ENCODE measurements at regions not wholly inside any gene's neighbourhood (a gene's known extent, or its start where the extent isn't known, plus 50 kb on each side); places are given as distances from the start of the nearest gene placed in this dataset.
A peak's percentile ranks its signal among the peaks of the same experiment; 100 is the strongest.
"Not testable (repeated sequence)": the region's sequence is repeated elsewhere in the genome, so short reads cannot be mapped to it uniquely, and the experiment has no call there.

- H3K4me3 ChIP-seq; H3K36me3 ChIP-seq; FAIRE-seq; ATAC-seq; H3K27ac ChIP-seq; H3K4me1 ChIP-seq; DNase-seq; H3K27me3 ChIP-seq; intact Hi-C loops (cut with DNase I); H3K9me3 ChIP-seq: not testable (repeated sequence)
Observed at GRCh38 chr7:76862241-76862640, 169.9 kb downstream of the SPDYE17 start.

DNA sequence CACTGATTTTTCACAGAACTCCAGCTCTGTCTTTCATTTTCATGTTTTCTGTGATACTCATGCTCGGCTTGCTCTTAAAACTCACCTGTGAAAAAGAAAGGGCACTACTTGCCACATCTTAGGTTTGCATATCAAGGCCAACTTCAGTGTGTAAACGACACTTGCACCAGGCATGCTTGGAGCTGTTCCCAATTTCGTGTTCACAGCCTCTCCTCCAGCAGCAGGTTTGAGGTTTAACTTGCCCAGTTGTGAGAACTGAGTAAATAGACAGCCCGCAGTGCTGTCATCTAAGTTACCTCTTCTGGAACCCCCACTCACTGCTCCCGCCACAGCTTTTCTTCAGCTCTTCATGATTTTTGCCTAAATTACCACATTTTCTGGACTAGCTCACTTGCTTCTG, 172.2 kb downstream of the SPDYE17 start:
- H3K9me3 ChIP-seq; H3K4me3 ChIP-seq; H3K27me3 ChIP-seq; FAIRE-seq; DNase-seq; H3K27ac ChIP-seq; intact Hi-C loops (cut with DNase I); H3K4me1 ChIP-seq; H3K36me3 ChIP-seq: not testable (repeated sequence)
- peak in 2 of 4 donors; percentile 54 to 60 for ATAC-seq
- WGBS, 2 donors, result 17 to 30% methylated on average over 3 to 5 of the region's 5 CpGs

- H3K9me3 ChIP-seq; H3K4me3 ChIP-seq; H3K27ac ChIP-seq; H3K36me3 ChIP-seq; H3K4me1 ChIP-seq; ATAC-seq; DNase-seq; FAIRE-seq; H3K27me3 ChIP-seq; intact Hi-C loops (cut with DNase I): not testable (repeated sequence)
Observed at GRCh38 chr7:76854631-76855030, 177.5 kb downstream of the SPDYE17 start.

GRCh38 chr7:76852787-76853584, 179.2 kb downstream of the SPDYE17 start:
- ATAC-seq; H3K27ac ChIP-seq; H3K36me3 ChIP-seq; DNase-seq; H3K4me3 ChIP-seq; H3K27me3 ChIP-seq; H3K9me3 ChIP-seq; intact Hi-C loops (cut with DNase I); H3K4me1 ChIP-seq: not testable (repeated sequence)
- 75 to 89% methylated on average over 6 of the region's 6 CpGs for WGBS, 2 donors
- peak; percentile 41 for FAIRE-seq

- H3K4me3 ChIP-seq; H3K27ac ChIP-seq; H3K4me1 ChIP-seq; H3K9me3 ChIP-seq; DNase-seq; H3K36me3 ChIP-seq; intact Hi-C loops (cut with DNase I); H3K27me3 ChIP-seq; ATAC-seq; FAIRE-seq: not testable (repeated sequence)
- 67% methylated on average over 1 of the region's 1 CpG; no CpG with 5 or more reads in 1 of the 2 donors for WGBS, 2 donors
Observed at GRCh38 chr7:76852362-76852761, 179.8 kb downstream of the SPDYE17 start.

DNA sequence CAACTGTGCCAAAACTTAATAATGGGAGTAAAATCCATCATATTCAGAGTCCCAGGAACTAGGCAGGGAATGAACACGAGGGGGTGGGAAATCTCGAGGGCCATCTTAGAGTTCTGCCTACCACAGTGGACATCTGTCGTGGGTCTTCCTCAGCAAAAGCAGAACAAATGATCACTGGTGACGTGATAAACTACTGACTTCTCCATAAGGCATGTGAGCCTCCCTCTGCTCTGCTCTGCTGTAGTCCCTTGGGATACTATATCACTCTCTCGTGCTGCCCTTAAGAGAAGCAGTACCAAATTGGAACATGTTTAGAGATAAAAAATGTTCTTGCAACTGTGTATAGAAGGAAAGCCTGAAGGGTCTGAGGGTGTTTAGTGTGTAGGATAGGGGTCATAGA, 180.5 kb downstream of the SPDYE17 start:
- H3K4me1 ChIP-seq; H3K9me3 ChIP-seq; FAIRE-seq; H3K36me3 ChIP-seq; H3K4me3 ChIP-seq; ATAC-seq; H3K27ac ChIP-seq; H3K27me3 ChIP-seq; intact Hi-C loops (cut with DNase I); DNase-seq: not testable (repeated sequence)
- WGBS, 2 donors, result 59 to 73% methylated on average over 2 to 5 of the region's 5 CpGs

DNA sequence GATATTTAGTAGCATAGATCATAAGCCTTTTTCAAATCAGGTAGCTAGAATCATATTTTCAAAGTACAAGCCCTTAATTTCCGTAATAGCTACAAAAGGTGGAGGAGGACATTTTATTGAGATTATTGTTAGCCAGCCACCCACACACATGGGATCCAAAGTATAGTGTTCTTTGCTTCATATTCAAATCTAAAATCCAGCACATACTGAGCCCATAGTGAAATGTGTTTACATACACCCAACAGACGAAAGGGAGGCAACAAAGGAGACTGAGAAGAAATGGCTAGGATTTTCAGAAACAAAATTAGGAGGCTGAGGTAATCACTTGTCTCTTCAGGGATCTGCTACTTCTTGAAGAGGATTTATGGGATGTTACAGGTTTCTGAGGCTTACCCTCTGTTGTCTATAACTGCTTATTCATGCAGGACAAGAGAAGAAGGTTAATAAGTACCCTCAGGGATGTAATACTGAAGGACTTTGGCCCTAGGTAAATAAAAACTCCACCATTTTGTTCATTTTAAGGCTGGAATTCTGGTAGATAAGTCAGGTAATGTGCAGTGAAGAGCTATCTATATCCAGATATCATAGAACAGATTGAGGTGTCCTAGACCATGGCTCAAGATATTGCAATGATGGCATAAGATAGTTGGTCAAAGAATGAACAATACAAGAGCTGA, 182.1 kb downstream of the SPDYE17 start:
- ATAC-seq; intact Hi-C loops (cut with DNase I); DNase-seq; FAIRE-seq; H3K36me3 ChIP-seq; H3K4me3 ChIP-seq; H3K4me1 ChIP-seq; H3K9me3 ChIP-seq; H3K27ac ChIP-seq; H3K27me3 ChIP-seq: not testable (repeated sequence)
- WGBS, 2 donors, result 86 to 89% methylated on average over 2 of the region's 2 CpGs

DNA sequence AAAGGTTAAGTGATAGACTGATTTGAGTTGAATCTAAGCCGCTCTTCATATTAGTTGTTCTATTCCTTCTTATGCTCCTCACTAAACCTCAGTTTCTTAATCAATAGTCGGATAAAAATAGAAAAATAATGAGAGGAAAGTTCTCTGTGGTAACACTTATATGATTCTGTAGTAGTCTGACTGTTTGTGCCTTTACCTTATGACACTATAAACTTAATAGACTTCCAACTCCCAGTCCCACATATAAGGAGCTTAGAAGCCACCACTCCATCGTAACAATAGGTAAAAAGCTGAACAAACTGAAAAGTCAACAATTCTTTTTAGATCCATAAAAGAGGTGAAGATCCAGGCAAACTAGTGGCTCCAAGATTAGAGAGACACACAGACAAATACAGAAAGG, 192.3 kb downstream of the SPDYE17 start:
- H3K4me1 ChIP-seq; H3K36me3 ChIP-seq; ATAC-seq; H3K4me3 ChIP-seq; H3K27me3 ChIP-seq; intact Hi-C loops (cut with DNase I); H3K27ac ChIP-seq; FAIRE-seq; H3K9me3 ChIP-seq; DNase-seq: not testable (repeated sequence)
- WGBS, 2 donors, result 72 to 75% methylated on average over 3 of the region's 3 CpGs

- intact Hi-C loops (cut with DNase I); ATAC-seq; H3K4me1 ChIP-seq; H3K36me3 ChIP-seq; H3K4me3 ChIP-seq; H3K27me3 ChIP-seq; H3K27ac ChIP-seq; DNase-seq; H3K9me3 ChIP-seq: not testable (repeated sequence)
- 74 to 92% methylated on average over 1 of the region's 1 CpG for WGBS, 2 donors
- peak; percentile 76 for FAIRE-seq
Observed at GRCh38 chr7:76839214-76839613, 192.9 kb downstream of the SPDYE17 start.

GRCh38 chr7:76838357-76838756, 193.8 kb downstream of the SPDYE17 start:
- intact Hi-C loops (cut with DNase I); H3K4me1 ChIP-seq; ATAC-seq; FAIRE-seq; H3K27ac ChIP-seq; DNase-seq; H3K27me3 ChIP-seq; H3K4me3 ChIP-seq; H3K36me3 ChIP-seq; H3K9me3 ChIP-seq: not testable (repeated sequence)
- WGBS, 2 donors, result 35 to 48% methylated on average over 1 of the region's 1 CpG

DNA sequence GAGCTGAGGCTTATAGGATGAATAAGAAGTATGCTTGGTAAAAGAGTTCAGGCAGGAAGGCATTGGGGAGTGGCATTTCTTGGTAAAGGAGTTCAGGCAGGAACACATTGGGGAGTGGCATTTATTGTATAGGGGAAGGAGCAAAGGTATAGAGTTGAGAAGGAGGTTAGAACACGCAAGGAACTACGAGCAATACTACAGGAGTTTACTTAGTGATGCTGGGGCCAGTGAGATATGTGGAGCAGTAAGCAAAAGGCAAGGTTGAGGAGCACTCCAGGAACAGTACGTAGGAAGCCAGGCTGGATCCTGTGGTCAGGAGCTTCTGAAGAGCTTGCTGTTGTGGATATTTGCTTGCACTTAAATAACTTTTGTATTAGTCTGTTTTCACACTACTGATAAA, 202.2 kb upstream of the POMZP3 start:
- not testable (repeated sequence) for ATAC-seq

DNA sequence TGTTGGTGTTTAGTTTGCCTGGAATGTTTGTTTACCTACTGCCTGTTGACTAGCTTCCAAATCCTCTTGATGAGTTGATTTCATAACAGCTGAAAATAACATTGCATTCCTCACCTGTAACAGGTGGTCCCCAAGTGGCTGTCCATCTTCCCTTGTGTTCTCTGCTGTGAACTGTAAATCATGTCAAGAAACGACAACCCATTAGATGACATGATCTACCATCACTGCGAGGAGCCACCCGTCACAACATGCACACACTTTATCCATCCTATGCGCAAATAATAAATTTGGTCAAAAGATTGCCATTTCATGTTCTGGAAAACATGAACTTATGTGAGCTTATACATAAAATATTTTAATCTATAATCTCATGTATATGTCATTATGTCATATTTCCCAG, 199.1 kb upstream of the POMZP3 start:
- 88 to 93% methylated on average over 4 of the region's 4 CpGs for WGBS, 2 donors
- H3K4me3 ChIP-seq; FAIRE-seq; H3K27ac ChIP-seq; ATAC-seq; H3K4me1 ChIP-seq; DNase-seq; H3K9me3 ChIP-seq; intact Hi-C loops (cut with DNase I); H3K36me3 ChIP-seq; H3K27me3 ChIP-seq: not testable (repeated sequence)

More for the DNA sequence above, 202.2 kb upstream of the POMZP3 start:
- H3K4me3 ChIP-seq; H3K9me3 ChIP-seq; H3K27ac ChIP-seq; H3K4me1 ChIP-seq; DNase-seq; H3K27me3 ChIP-seq; H3K36me3 ChIP-seq; intact Hi-C loops (cut with DNase I); FAIRE-seq: not testable (repeated sequence)
- WGBS, 2 donors, result 67 to 79% methylated on average over 3 of the region's 3 CpGs

Measured in pancreas (tissue), 10 donors.